ENCODE measurements at regions not wholly inside any gene's neighbourhood (a gene's known extent, or its start where the extent isn't known, plus 50 kb on each side); places are given as distances from the start of the nearest gene placed in this dataset.

GRCh38 chr4:176902710-176903323 lies 110.1 kb upstream of the VEGFC start:
- Histone ChIP-seq H3K4me3 (no peak overlapping the region), H3K27ac (no peak overlapping the region), H3K9me3 (no peaks in the 10 kb centered on the region), H3K4me1 (no peaks in the 10 kb centered on the region), H3K27me3 (ENCODE audit: insufficient read depth in 3 of 3, low read length in 2 of 3) (no peaks in the 10 kb centered on the region), H3K36me3 (ENCODE audit: insufficient read depth in 1 of 2, low read depth in 1 of 2) (no peaks in the 10 kb centered on the region)
- DNase-seq (no peak), ATAC-seq (no peak)
- no peak for TF ChIP-seq CTCF (IDR thresholded peaks at IDR 0.05)
- intact Hi-C loops (cut with DNase I), result no loop called here
- 72 to 91% (median 86%) methylated on average over 5 of the region's 5 CpGs for WGBS, 3 donors

GRCh38 chr4:176906709-176907108 lies 114.0 kb upstream of the VEGFC start:
- ATAC-seq, result no peak
- intact Hi-C loops (cut with DNase I), result no loop called here
- no peaks in the 10 kb centered on the region for H3K9me3 ChIP-seq

GRCh38 chr4:176910646-176911045 lies 117.9 kb upstream of the VEGFC start:
- Histone ChIP-seq H3K9me3 (peaks cover 6% of the 10 kb centered on the region), H3K27me3 (ENCODE audit: insufficient read depth in 3 of 3, low read length in 2 of 3) (no peaks in the 10 kb centered on the region), H3K4me3 (no peak overlapping the region), H3K36me3 (ENCODE audit: insufficient read depth in 1 of 2, low read depth in 1 of 2) (no peaks in the 10 kb centered on the region), H3K4me1 (no peaks in the 10 kb centered on the region), H3K27ac (no peak overlapping the region)
- WGBS, 3 donors, result 61 to 70% (median 67%) methylated on average over 2 of the region's 2 CpGs
- intact Hi-C loops (cut with DNase I), result no loop called here
- ATAC-seq (no peak), DNase-seq (no peak)
- no peak for TF ChIP-seq CTCF (IDR thresholded peaks at IDR 0.05)

More at GRCh38 chr4:176906709-176907108, 114.0 kb upstream of the VEGFC start:
- Histone ChIP-seq H3K36me3 (ENCODE audit: insufficient read depth in 1 of 2, low read depth in 1 of 2) (no peaks in the 10 kb centered on the region), H3K27ac (no peak overlapping the region), H3K27me3 (ENCODE audit: insufficient read depth in 3 of 3, low read length in 2 of 3) (no peaks in the 10 kb centered on the region), H3K4me1 (no peaks in the 10 kb centered on the region), H3K4me3 (no peak overlapping the region)
- WGBS, 3 donors, result 47 to 68% (median 66%) methylated on average over 7 of the region's 7 CpGs
- TF ChIP-seq CTCF (IDR thresholded peaks at IDR 0.05), result no peak
- no peak for DNase-seq

- intact Hi-C loops (cut with DNase I), result no loop called here
- ATAC-seq (no peak), DNase-seq (no peak)
- Histone ChIP-seq H3K27ac (no peak overlapping the region), H3K9me3 (peaks cover 19% of the 10 kb centered on the region), H3K4me3 (no peak overlapping the region), H3K27me3 (ENCODE audit: insufficient read depth in 3 of 3, low read length in 2 of 3) (no peaks in the 10 kb centered on the region), H3K36me3 (ENCODE audit: insufficient read depth in 1 of 2, low read depth in 1 of 2) (no peaks in the 10 kb centered on the region), H3K4me1 (no peaks in the 10 kb centered on the region)
- no peak for TF ChIP-seq CTCF (IDR thresholded peaks at IDR 0.05)
- WGBS, 3 donors, result 82 to 94% (median 86%) methylated on average over 2 of the region's 2 CpGs
These were observed 126.9 kb upstream of the VEGFC start for GRCh38 chr4:176919631-176920030.

- no peaks in the 10 kb centered on the region for H3K27me3 ChIP-seq (ENCODE audit: insufficient read depth in 3 of 3, low read length in 2 of 3)
- DNase-seq (no peak), ATAC-seq (no peak)
- no peak overlapping the region for H3K4me3 ChIP-seq
- intact Hi-C loops (cut with DNase I), result no loop called here
- TF ChIP-seq CTCF (IDR thresholded peaks at IDR 0.05), result no peak
- no peaks in the 10 kb centered on the region for H3K4me1 ChIP-seq
- WGBS, 3 donors, result 58 to 65% (median 60%) methylated on average over 4 of the region's 4 CpGs
- peaks cover 13% of the 10 kb centered on the region for H3K9me3 ChIP-seq
- H3K36me3 ChIP-seq (ENCODE audit: insufficient read depth in 1 of 2, low read depth in 1 of 2), result no peaks in the 10 kb centered on the region
- no peak overlapping the region for H3K27ac ChIP-seq
These were observed 128.0 kb upstream of the VEGFC start for GRCh38 chr4:176920694-176921093.

Measured in psoas muscle (tissue), 7 donors.